ENCODE measurements at regions not wholly inside any gene's neighbourhood (a gene's known extent, or its start where the extent isn't known, plus 50 kb on each side); places are given as distances from the start of the nearest gene placed in this dataset.
"Not testable (repeated sequence)": the region's sequence is repeated elsewhere in the genome, so short reads cannot be mapped to it uniquely, and the experiment has no call there.

GRCh38 chr14:106522118-106522517 is 995.7 kb downstream of the TMEM121 start:
- not testable (repeated sequence) for TF ChIP-seq CTCF (conservative IDR thresholded peaks at IDR 0.05; ENCODE audit: low read depth, low read length); EZH2 (IDR thresholded peaks at IDR 0.05; ENCODE audit: borderline replicate concordance, low read depth, low read length, poor library complexity, severe bottlenecking)
